NCI-H460 (cell line): ENCODE measurements at regions not wholly inside any gene's neighbourhood (a gene's known extent, or its start where the extent isn't known, plus 50 kb on each side); places are given as distances from the start of the nearest gene placed in this dataset.

ENCODE experiments used
- DNase-seq: peaks from one replicate; pipeline ENCODE4 v3.0.0-alpha.2; 2016; ENCODE audit warnings: low read depth; ENCODE audit errors: extremely low read depth

DNA sequence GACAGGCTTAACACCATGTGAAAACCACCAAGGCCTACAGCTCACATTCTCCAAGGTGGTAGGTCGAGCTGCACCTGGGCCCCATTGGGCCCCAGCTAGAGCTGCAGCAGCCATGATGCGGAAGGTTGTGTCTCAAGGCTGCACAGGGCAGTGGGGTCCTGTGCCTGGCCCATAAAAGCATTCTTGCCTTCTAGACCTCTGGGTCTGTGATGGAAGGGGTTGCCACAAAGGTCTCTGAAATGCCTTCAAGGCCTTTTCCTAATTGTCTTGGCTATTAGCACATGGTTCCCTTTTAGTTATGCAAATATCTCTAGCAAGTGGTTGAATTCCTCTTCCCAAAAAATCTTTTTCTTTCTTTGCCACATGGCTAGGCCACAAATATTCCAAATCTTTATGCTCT lies 52.5 kb upstream of the C11orf58 start:
- no peak for DNase-seq

DNA sequence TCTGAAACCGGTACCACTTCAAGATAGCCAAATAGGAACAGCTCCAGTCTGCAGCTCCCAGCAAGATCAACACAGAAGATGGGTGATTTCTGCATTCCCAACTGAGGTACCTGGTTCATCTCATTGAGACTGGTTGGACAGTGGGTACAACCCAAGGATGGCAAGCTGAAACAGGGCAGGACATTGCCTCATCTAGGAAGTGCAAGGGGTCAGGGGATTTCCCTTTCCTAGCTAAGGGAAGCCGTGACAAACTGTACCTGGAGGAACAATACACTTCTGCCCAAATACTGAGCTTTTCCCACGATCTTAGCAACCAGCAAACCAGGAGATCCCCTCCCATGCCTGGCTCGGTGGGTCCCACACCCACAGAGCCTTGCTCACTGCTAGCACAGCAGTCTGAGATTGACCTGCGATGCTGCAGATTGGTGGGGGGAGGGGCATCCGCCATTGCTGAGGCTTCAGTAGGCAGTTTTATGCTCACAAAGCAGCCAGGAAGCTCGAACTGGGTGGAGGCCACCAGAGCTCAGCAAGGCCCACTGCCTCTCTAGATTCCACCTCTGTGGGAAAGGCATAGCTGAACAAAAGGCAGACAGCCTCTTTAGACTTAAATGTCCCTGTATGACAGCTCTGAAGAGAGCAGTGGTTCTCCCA lies 59.9 kb upstream of the C11orf58 start:
- no peak for DNase-seq

DNA sequence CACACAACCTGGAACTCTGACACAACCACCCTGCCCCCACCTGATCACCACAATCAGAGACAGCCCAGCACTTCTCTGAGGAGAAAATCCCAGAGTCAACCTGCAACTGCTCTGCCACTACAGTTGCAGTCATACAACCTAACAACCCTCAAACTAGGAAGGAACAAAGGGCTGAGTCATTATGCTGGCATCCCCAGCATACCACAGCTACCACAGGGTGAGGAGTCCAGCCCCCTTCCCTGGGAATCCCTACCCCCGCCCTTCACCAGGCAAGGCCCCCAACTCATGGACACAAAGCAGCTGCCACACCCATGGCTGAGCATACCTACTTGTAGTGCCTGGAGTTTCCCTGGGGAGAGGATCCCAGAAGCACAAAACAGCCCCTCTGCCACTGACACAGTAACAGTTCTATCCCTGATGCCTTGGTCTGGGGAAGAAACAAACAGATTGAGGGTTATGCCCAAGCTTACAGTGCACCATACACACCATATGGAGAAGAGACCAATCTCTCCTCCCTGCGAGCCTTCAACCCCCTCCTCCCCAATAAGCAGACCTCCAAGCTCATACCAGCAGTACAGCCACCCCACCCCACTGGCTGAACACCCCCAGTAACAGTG lies 68.5 kb upstream of the C11orf58 start:
- DNase-seq = no peak

DNA sequence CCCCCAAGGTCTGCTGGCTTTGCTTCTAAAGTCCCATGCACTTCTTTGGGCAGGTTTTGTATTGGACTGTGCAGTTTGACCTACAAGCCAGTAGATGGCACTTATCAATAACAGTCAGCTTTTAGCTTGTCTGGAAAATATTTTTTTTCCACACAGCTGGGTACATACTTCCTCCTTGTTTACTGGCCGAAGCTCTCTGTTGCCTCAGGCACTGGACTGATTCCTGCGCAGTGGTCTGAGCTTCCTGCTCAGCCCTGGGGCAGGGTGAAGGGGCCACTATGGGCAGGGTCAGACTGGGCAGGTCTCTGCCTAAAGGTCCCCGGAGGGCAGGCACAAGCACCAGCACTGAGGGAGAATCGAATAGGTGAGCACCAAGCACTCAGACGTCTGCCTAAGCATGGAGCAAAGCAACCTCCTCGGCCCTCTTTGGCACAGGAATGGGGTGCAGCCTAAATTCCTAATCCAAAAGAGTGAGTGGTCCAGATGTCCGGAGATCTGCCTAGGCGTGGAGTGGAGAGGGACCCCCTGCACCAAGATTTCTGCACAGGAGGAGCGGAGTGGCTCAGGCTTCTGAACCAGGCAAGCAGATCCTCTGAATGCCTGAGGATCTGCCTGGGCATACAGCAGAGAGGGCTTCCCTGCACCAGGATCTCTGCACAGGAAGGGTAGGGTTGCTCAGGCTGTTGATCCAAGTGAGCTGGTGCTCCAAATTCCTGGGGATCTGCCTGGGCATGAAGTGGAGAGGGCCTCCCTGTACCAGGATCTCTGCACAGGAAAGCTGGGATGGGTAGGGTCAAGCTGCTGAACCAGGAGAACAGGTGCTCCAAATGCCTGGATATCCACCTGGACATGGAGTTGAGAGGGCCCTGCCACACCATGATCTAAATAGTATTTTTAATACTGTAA lies 105.9 kb upstream of the C11orf58 start:
- no peak for DNase-seq

DNA sequence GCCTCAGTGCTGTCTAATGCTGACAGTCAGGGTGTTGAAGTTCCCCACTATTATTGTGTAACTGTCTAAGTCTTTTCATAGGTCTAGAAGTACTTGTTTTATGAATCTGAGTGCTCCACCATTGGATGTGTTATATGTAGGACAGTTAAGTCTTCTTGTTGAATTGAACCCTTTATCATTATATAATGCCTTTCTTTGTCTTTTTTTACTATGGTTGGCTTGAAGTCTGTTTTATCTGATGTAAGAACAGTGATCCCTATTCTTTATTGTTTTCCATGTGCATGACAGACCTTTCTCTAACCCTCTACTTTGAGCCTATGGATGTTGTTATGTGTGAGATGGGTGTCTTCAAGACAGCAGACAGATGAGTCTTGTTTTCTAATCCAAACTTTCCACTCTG lies 107.8 kb upstream of the C11orf58 start:
- DNase-seq = no peak

DNA sequence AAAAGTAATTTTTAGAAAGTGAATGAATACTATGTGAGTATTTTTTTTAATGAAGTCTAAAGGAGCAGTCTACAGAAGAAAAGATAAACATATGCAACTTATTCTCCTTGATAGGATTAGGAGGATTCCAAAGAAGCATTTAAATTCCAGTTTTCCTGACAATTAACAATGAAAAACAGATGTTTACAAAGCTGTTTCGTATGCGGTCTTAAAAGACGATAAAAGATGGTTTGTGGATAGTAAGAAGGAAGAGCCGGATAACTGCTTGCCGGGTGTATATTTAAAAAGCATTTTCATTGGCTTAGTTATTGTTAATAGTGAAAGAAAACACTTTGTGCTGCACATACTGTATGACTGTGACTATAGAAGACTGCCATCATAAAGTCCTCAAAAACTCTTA lies 120.0 kb upstream of the C11orf58 start:
- DNase-seq = no peak

DNA sequence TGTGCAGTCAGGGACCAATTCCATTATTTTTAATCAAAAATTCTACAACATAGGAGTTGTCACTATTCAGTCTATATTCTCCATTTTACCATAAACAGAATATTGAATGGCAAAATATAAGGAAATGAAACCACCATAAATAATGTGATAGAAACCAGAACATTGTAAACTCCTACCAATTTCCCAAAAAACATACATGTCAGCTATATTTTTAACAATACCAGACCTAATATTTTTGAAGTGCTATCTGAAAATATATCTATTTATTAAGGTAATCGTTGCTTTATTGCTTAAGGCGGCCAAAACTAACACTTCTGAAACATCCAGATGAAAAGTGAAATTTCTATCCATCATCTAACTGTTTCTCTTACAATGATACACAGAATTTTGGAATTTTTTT lies 123.0 kb upstream of the C11orf58 start:
- no peak for DNase-seq

DNA sequence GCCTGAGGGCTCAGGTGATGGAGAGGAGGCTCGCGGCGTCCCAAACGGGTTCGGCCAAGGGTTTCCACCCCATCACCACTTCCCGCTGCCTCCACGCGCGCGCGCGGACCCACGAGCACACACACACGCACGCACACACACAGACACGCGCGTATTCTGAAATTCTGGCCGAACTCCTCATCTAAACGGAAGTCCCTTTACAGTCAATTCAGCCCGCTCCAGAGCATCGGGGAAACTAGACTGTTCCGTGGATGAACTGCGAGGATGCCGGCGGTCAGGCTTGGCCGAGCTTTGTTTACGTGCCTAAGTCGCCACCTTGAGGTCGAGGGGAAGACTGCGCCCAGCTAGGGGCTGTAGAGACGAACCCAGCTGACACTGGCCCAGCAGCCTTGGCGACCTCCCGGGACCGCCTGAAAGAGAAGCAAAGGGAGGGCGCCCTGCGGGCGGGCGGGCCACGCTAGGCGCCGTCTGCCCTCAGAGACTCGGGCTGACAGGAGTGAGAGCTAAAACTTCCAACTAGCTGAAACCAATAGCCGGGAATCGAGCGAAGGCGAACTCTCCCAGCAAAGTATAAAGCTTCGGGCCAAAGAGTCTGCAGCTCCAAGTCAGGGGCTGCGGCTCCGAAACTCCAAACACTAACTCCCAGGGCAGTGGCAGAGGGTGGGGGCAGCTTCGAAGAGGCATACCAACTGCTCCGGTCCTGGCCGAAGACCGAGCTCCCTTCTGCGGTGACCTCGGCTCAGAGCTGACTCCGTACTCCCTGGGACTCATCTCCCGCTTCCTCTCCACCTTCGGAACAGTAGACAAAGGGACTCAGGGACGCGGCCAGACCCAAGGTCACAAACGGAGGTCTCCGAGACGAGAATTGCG lies 124.7 kb upstream of the C11orf58 start:
- DNase-seq = peak; percentile 82

DNA sequence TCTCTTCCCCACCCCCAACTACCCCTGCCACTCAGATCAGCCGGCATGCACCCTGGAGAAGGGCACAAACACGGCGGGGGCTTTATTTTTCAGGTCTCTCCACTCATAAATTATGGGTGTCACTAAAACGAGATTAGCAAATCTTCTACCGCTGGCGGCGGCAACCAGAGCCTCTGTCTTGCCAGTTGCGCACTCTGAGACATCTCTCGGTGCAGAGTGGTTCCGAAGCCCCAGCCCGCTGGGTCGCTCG lies 125.3 kb upstream of the C11orf58 start:
- no peak for DNase-seq

DNA sequence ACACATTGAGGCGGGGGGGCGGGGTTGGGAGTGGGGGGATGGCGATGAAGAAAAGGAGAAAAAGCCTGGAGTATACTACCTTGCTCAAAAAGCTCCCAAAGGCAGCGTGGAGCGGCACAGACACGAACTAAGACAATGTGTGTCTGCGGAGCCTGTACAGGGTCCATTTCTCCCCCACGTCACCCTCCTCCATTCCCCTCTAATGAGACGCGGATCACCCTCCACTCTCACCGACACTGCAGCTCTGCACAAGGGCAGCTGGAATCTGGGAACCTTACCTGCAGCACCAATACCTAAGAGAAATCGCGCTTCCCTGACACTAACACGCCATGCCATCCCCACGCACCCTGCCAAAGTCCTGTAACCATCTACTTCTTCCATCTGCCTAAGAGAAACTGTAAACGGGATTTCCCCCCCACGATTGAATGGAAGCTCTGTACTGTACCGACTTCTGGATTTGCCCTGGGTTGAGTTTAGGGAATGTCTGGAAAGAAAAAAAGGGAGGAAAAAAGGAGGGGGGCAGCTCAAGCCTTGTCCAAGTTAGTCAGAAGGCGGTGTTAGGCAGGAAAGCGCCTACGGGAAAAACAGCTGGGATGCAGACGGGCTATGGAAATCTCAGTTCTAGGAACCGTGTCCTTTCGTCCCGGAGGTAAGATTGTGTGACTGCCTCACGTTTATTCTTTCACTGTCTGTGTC lies 125.7 kb upstream of the C11orf58 start:
- DNase-seq = no peak

DNA sequence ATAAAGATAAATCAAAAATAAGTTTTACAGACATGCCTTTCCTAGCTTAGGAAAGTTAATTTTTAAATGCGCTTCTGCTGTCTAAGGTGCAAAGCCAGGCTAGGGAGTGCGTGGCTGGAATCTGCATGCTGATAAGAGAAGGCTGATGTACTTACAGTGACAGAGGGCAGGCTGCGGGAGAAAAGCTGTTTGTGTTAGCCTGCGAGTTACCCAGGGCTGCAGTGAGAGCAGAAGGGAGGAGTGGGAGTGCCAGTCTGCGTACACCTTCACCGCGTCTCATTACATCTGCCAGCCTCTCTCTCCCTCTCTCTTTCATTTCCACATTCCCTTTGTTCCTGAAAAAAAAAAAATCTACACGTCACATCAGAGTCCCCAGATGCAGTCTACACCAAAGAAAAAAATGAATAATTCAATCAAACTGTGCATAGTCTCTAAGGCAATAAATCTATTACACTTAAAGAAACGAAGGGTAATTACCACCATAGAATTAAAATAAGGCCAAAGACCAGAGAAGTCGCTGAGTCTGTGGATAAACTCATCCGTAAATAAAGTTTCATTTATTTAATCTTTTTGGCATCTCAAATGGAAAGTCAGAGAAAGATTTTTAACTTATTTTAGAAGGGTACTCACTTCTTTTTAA lies 126.4 kb upstream of the C11orf58 start:
- no peak for DNase-seq

DNA sequence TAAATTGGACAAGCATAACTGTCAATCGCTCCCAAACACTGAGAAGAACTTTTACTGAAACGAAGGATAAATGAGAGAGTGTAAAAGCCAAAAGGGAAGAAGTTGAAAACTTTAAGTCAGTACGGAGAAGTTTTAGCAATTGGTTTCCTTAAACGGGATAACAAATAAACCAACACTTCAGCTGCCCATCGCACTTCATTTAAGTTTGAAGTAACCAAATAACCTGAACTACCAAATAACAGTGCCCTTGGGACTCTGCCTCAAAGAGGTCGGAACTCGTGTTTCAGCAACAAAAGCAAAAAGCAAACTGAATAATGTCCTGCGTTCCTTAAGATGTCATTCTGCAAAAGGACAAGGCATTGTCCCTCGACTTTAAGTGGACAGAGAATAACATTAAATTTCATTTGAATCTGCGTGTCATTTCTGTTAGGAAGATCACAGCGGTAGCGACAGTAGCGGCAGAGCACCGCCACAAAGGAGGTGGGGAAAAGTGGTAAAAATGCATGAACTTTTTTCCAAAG lies 127.0 kb upstream of the C11orf58 start:
- no peak for DNase-seq

DNA sequence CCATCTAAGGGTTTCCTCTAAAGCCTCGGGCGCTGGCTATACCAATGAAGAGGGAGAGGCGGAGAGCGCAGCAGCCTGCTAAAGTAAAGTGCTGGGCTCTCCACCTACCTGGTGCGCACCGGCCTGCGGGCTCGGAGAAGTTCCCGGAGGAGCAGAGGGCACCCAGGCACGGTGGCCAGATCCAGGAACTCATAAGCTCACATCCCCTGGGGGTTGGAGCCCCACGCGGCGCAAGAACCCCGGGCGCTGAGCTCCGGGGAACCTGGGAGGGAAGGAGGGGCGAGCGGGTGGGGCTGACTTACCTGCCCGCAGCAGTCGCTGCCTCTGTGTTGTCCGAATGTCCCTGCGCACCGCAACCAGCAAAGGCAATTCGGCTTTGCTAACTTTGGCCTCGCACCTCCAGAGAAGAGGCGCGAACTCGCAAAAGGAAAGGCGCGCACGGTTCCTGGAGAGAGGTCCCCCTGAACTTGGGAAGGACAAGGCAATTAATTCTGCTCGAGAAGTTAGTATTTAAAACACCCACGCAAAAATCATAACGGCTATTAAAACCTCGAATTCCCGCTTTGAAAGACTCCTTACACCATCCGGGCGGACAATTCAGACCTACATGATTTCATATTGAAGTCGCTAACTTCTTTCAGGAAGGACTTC lies 127.6 kb upstream of the C11orf58 start:
- no peak for DNase-seq

DNA sequence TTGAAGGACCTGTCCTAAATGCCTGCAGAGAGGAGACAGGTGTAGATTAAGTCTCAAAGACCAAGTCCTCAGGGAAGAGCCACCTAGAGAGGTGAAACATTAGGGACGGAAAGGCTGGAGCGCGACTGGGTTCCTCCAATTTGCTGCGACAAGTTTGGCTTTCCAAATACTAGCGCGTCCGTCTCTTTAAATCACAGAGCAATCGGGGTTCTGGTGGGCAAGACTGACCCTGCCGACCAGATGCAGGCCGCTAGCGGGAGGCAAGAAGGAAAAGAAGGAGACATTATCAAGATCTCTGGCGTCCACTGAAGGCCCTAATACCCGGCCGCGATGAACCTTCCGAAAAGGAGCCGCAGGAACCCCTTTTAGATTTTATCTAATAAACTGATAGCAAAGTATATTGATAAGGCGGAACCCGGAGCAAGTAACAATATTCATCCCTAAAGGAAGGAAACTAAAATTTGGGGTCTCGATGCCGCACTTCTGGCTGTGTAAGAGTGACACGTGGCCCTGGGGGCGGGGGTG lies 128.2 kb upstream of the C11orf58 start:
- no peak for DNase-seq

DNA sequence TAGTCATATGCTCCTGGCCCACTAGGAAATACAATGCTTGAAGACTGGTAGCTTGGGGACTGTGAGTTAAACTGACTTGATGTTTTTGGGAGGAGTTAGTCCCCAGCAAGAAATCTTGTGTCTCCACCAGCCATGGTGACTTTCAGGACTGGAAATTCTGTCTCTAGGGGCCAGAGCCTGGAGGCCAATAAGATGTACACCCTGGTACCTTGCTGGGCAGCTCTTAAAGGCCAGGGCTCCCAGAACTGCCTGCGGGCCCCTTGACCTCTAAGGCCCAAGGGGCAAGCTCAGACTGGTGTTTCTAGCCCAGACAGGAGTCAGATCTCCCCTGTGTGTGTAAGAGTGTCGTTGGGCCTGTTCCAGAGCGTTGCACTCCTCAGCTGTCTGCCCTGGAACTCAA lies 128.7 kb upstream of the C11orf58 start:
- no peak for DNase-seq

DNA sequence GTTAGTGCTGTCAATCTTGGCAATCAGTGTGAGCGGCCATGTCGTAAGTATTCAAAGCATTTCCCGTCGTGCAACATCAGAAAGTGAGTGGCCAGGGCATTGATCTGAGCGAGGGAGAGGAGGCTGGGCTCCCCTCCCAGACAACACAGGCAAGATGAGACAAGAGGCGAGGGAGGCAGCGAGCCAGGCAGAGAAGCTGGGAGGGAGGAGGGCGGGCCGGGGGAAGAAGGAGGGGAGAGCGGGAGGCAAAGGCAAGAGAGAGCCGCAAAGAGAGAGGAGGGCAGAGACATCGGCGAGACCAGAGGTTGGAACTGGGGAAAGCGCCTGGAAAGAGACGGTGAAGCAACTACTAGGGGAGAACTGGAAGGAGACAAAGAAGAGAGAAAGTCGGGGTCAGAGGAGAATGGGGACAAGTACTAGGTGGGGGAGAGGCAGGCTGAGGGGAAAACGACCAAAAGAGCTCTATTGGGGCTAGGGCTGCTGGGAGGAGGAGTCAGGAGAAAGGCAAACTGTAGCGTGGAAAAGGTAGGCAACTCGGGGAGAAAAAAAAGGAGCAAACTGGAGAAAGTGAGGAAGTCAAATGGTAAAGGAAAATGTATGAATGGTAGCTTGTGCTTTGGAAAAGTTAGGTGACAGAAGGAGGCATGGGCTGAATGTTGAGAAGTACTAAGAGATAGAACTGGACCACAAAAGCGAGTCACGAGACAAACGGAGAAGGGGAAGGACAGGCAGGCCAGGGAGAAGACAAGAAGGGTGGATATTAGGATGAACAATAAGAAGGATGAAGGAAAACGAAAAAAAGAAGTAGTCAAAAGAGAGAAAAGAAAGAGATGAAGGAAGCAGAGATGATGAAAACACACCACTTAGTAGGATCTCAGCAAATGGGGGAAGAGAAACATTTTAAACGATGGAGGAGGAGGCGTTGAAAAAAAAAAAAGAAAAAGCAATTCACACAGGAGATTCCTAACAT lies 130.5 kb upstream of the C11orf58 start:
- peak; percentile 65 for DNase-seq

DNA sequence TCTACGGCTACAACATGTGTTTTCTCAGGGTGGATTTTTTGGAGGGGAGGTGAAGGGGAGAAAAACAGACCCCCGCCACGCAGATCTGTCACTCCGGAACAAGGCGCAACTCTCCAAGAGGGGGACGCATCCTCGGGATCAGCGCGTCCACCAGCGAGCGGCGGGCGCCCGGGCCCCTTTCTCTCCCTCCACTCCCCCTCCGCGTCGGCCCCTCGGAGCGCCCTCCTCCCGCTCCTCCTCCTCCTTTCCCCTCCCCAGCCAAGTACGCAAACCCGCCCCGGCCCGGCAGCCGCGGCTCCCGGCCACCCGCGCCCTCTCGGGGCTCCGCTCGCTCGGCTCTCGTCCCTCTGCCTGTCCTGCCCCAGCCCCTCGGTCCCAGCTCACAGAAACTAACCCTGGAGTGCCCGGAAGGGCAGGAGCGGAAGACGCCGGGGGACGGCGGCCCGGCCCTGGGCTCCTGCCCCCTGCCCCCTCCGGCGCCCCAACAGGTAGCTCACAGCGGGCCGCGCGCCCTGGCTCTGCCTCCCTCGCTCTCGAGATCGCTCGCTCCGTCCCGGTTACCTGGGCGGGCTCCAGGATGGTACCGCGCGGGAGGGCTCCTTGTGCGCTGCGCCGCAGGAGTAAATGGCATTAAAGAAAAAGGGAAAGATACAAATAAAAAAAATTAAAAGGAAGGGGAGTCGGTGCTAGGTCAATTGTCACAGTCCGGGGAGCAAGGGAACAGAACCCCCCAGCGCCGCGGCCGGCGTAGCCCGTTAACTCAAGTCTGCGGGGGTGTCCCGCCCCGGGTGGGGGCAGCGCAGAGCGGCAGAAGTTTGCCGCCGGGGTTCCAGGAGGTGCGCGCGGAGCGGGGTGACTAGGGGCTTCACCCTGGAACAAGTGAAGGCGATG lies 131.4 kb upstream of the C11orf58 start:
- DNase-seq = no peak
